Karpas-422 (cell line): ENCODE measurements at regions not wholly inside any gene's neighbourhood (a gene's known extent, or its start where the extent isn't known, plus 50 kb on each side); places are given as distances from the start of the nearest gene placed in this dataset.

Experiments
- DNase-seq: peaks from one replicate; pipeline ENCODE4 v3.0.0-alpha.2; 2015
- H2AFZ ChIP-seq: fragments of 200-600 bp; sonication (generic); 2 replicates; pipeline ENCODE4 v1.6.1; 2014; ENCODE audit warnings: antibody characterized with exemption, low read length, mixed read lengths
- H3K27ac ChIP-seq: fragments of 200-600 bp; sonication (generic); 2 replicates; pipeline ENCODE4 v1.5.1; 2014; ENCODE audit warnings: mild to moderate bottlenecking, low read length, moderate library complexity
- H3K27me3 ChIP-seq: fragments of 200-600 bp; sonication (generic); 2 replicates; pipeline ENCODE4 v1.6.1; 2014; ENCODE audit warnings: low read length, mixed read lengths
- H3K36me3 ChIP-seq: fragments of 200-600 bp; sonication (generic); 2 replicates; pipeline ENCODE4 v1.6.1; 2014; ENCODE audit warnings: low read length, mixed read lengths; ENCODE audit not compliant: insufficient read depth
- H3K4me1 ChIP-seq: fragments of 200-600 bp; sonication (generic); 2 replicates; pipeline ENCODE4 v1.6.1; 2014; ENCODE audit warnings: mild to moderate bottlenecking, low read length, mixed read lengths
- H3K4me2 ChIP-seq: fragments of 200-600 bp; sonication (generic); 2 replicates; pipeline ENCODE4 v1.6.1; 2014; ENCODE audit warnings: low read length, low read depth, mild to moderate bottlenecking; ENCODE audit not compliant: poor library complexity, severe bottlenecking
- H3K4me3 ChIP-seq: fragments of 200-600 bp; sonication (generic); 2 replicates; pipeline ENCODE4 v1.5.1; 2014; ENCODE audit warnings: mild to moderate bottlenecking, antibody characterized with exemption, low read length, mixed read lengths
- H3K79me2 ChIP-seq: fragments of 200-600 bp; sonication (generic); 2 replicates; pipeline ENCODE4 v1.6.1; 2014; ENCODE audit warnings: mild to moderate bottlenecking, low read length, mixed read lengths
- H3K9ac ChIP-seq: fragments of 200-600 bp; sonication (generic); 2 replicates; pipeline ENCODE4 v1.6.0; 2014; ENCODE audit warnings: low read length
- H3K9me2 ChIP-seq: fragments of 200-600 bp; sonication (generic), shearing (Covaris generic); replicated peaks from 2 replicates; pipeline ENCODE4 v1.6.0; 2014; ENCODE audit warnings: mild to moderate bottlenecking, low read length, moderate library complexity; ENCODE audit not compliant: insufficient read depth
- H3K9me3 ChIP-seq: fragments of 300-700, 200-600 bp; sonication (generic); 2 replicates; pipeline ENCODE4 v1.6.1; 2014; ENCODE audit warnings: low read length, mixed read lengths
- H4K20me1 ChIP-seq: fragments of 200-600 bp; sonication (generic); 2 replicates; pipeline ENCODE4 v1.6.1; 2014; ENCODE audit warnings: mild to moderate bottlenecking, antibody characterized with exemption, low read length, low read depth; ENCODE audit not compliant: insufficient read depth

GRCh38 chr5:167582886-167583285, 708.6 kb upstream of the WWC1 start:
- no peaks in the 10 kb centered on the region for H4K20me1 ChIP-seq
- H3K9me2 ChIP-seq, result no peaks in the 10 kb centered on the region
- H3K79me2 ChIP-seq, result no peaks in the 10 kb centered on the region
- no peak overlapping the region for H3K4me3 ChIP-seq
- no peak overlapping the region for H2AFZ ChIP-seq
- no peaks in the 10 kb centered on the region for H3K27me3 ChIP-seq
- H3K4me1 ChIP-seq, result no peaks in the 10 kb centered on the region
- no peak overlapping the region for H3K4me2 ChIP-seq
- no peak overlapping the region for H3K27ac ChIP-seq
- no peak overlapping the region for H3K9ac ChIP-seq
- no peak for DNase-seq
- H3K36me3 ChIP-seq, result no peaks in the 10 kb centered on the region
- no peaks in the 10 kb centered on the region for H3K9me3 ChIP-seq

DNA sequence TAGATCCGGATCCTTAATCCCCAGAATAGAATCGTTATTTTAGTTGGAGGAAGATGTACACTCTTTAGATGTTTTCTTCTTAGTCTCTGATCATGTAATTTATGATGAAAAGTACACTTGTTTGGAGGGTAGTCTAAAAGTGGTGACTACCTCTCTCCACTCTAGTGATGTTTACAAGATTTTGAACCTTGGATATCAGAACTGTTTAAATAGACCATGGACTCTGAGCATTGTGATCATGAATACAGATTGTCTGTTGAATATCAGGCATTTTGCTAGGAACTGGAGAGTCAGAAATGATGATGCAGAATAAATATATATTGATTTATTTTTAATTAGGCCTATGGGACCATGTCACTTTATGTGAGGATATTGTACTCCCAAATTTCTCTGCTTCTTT, 706.3 kb upstream of the WWC1 start:
- Histone ChIP-seq H3K79me2 (no peaks in the 10 kb centered on the region), H4K20me1 (no peaks in the 10 kb centered on the region), H3K4me3 (no peak overlapping the region), H3K4me2 (no peak overlapping the region), H3K4me1 (no peaks in the 10 kb centered on the region), H3K27me3 (0 out of 2 replicates have a peak, but pooled peaks cover 2% of the 10 kb centered on the region), H3K9me3 (no peaks in the 10 kb centered on the region), H3K27ac (no peak overlapping the region), H2AFZ (no peak overlapping the region), H3K9me2 (no peaks in the 10 kb centered on the region), H3K9ac (no peak overlapping the region), H3K36me3 (no peaks in the 10 kb centered on the region)
- DNase-seq, result no peak

DNA sequence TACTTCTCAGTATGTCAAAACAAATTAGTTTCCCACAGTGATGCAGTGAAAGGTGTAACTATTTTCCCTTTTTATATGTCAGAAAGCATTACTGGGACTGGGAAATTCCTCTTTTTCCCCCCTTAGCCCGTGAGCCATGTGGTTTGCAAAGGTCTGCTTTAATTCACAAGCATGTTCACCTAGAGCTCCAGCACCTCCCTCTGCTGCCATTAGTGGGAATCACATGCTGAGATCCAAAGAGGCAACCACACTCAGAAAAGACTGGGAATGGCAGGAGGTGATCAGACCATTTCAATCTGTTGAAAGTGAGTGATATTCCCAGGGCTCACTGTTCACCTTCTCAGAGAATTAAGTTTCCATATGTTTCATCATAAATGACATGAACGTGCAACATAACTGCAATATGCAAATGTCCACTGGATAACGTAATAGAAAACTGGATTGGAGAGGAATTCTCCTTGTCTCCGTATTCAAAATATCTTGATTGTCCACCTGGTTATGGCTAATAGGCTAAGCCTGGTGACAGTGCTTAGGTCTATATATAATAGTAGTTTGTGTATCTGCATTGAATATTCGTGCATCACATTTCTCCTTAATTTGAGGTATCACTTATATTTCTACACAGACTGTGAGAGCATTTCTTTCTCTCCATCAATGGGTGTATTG, 703.5 kb upstream of the WWC1 start:
- H3K36me3 ChIP-seq, result no peaks in the 10 kb centered on the region
- H3K27ac ChIP-seq, result no peak overlapping the region
- no peak overlapping the region for H3K9ac ChIP-seq
- H3K9me3 ChIP-seq, result no peaks in the 10 kb centered on the region
- H3K4me2 ChIP-seq, result no peak overlapping the region
- no peak for DNase-seq
- no peaks in the 10 kb centered on the region for H3K4me1 ChIP-seq
- no peaks in the 10 kb centered on the region for H3K79me2 ChIP-seq
- H2AFZ ChIP-seq, result no peak overlapping the region
- no peaks in the 10 kb centered on the region for H4K20me1 ChIP-seq
- no peak overlapping the region for H3K4me3 ChIP-seq
- 0 out of 2 replicates have a peak, but pooled peaks cover 4% of the 10 kb centered on the region for H3K27me3 ChIP-seq
- no peaks in the 10 kb centered on the region for H3K9me2 ChIP-seq

DNA sequence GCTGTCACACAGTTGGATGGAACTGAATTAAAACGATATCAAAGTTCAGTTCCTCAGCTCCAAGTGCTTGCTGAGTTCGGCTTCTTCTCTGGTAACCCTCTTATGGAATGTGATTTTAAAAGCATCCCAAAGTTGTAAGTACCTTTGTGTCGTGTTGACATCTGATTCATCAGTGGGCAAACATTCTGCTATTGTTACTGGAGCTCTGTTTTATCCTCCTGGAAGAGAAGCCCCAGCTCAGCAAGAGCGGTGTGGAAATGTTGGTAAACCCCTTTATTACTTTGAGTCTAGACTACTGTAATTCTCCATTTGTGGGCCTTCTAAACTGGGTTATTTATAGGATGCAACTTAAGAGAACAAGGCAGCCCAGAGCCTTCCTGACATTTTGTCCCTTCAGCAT, 699.3 kb upstream of the WWC1 start:
- H3K27ac ChIP-seq, result no peak overlapping the region
- no peak overlapping the region for H3K4me3 ChIP-seq
- H3K9me2 ChIP-seq, result no peaks in the 10 kb centered on the region
- H3K9ac ChIP-seq, result no peak overlapping the region
- H2AFZ ChIP-seq, result no peak overlapping the region
- H3K36me3 ChIP-seq, result no peaks in the 10 kb centered on the region
- no peaks in the 10 kb centered on the region for H3K9me3 ChIP-seq
- H3K79me2 ChIP-seq, result no peaks in the 10 kb centered on the region
- no peak overlapping the region for H3K4me2 ChIP-seq
- no peaks in the 10 kb centered on the region for H3K4me1 ChIP-seq
- H4K20me1 ChIP-seq, result no peaks in the 10 kb centered on the region
- H3K27me3 ChIP-seq, result 0 out of 2 replicates have a peak, but pooled peaks cover 4% of the 10 kb centered on the region
- no peak for DNase-seq

- H2AFZ ChIP-seq, result no peak overlapping the region
- no peak overlapping the region for H3K4me2 ChIP-seq
- H3K9me3 ChIP-seq, result no peaks in the 10 kb centered on the region
- no peak overlapping the region for H3K4me3 ChIP-seq
- H3K27ac ChIP-seq, result no peak overlapping the region
- no peak overlapping the region for H3K9ac ChIP-seq
- no peaks in the 10 kb centered on the region for H3K79me2 ChIP-seq
- no peak for DNase-seq
- H4K20me1 ChIP-seq, result no peaks in the 10 kb centered on the region
- 0 out of 2 replicates have a peak, but pooled peaks cover 2% of the 10 kb centered on the region for H3K27me3 ChIP-seq
- H3K4me1 ChIP-seq, result no peaks in the 10 kb centered on the region
- H3K9me2 ChIP-seq, result no peaks in the 10 kb centered on the region
- no peaks in the 10 kb centered on the region for H3K36me3 ChIP-seq
Observed at GRCh38 chr5:167593329-167594060, 698.0 kb upstream of the WWC1 start.

DNA sequence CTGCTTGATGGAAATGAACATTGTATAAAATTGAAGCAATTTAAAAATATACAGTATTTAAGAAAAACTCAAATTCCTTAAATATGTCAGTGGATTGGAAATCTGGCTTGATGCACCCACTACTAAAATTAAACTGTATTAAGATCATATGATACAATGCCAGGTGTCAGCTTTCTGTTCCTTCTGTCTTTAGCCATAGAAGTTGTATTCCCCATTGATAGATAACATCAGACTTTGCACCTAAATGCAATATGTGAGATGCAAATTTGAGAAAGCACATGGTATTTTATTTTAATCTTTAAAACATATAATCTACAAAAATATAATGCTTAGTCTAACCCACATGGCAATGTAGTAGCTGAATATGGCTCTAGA, 697.4 kb upstream of the WWC1 start:
- H3K79me2 ChIP-seq, result no peaks in the 10 kb centered on the region
- H4K20me1 ChIP-seq, result no peaks in the 10 kb centered on the region
- no peak overlapping the region for H3K4me2 ChIP-seq
- H3K27me3 ChIP-seq, result 0 out of 2 replicates have a peak, but pooled peaks cover 2% of the 10 kb centered on the region
- H3K27ac ChIP-seq, result no peak overlapping the region
- no peaks in the 10 kb centered on the region for H3K9me2 ChIP-seq
- no peak overlapping the region for H2AFZ ChIP-seq
- H3K4me3 ChIP-seq, result no peak overlapping the region
- H3K36me3 ChIP-seq, result no peaks in the 10 kb centered on the region
- no peaks in the 10 kb centered on the region for H3K9me3 ChIP-seq
- no peak for DNase-seq
- no peaks in the 10 kb centered on the region for H3K4me1 ChIP-seq
- H3K9ac ChIP-seq, result no peak overlapping the region

DNA sequence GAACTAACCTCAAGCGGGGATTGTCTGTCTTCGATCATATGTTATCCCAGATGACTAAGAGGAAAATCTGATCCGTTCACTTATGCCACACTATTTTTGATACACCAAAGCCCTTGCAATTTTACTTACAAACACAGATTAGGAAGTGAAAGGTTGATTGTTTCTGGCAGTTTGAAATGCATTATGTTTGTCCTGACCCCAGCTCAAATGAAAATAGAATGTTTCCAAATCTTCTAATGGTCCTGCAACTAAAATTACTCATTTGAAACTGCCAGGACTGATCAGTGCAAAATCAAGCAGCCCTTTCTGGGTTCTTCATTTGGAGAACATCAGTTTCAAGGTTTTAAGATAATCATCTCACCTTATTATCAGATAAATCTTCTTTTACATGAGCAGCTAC, 696.7 kb upstream of the WWC1 start:
- Histone ChIP-seq H3K36me3 (no peaks in the 10 kb centered on the region), H3K9me2 (no peaks in the 10 kb centered on the region), H3K4me3 (no peak overlapping the region), H2AFZ (no peak overlapping the region), H3K4me1 (no peaks in the 10 kb centered on the region), H3K27me3 (0 out of 2 replicates have a peak, but pooled peaks cover 2% of the 10 kb centered on the region), H3K9ac (no peak overlapping the region), H4K20me1 (no peaks in the 10 kb centered on the region), H3K27ac (no peak overlapping the region), H3K79me2 (no peaks in the 10 kb centered on the region), H3K9me3 (no peaks in the 10 kb centered on the region), H3K4me2 (no peak overlapping the region)
- no peak for DNase-seq

- no peaks in the 10 kb centered on the region for H3K79me2 ChIP-seq
- H4K20me1 ChIP-seq, result no peaks in the 10 kb centered on the region
- H2AFZ ChIP-seq, result no peak overlapping the region
- no peak for DNase-seq
- no peak overlapping the region for H3K4me2 ChIP-seq
- no peaks in the 10 kb centered on the region for H3K4me1 ChIP-seq
- no peaks in the 10 kb centered on the region for H3K9me2 ChIP-seq
- H3K9me3 ChIP-seq, result no peaks in the 10 kb centered on the region
- H3K36me3 ChIP-seq, result no peaks in the 10 kb centered on the region
- H3K27me3 ChIP-seq, result 0 out of 2 replicates have a peak, but pooled peaks cover 2% of the 10 kb centered on the region
- H3K27ac ChIP-seq, result no peak overlapping the region
- H3K9ac ChIP-seq, result no peak overlapping the region
- H3K4me3 ChIP-seq, result no peak overlapping the region
Observed at GRCh38 chr5:167595196-167595595, 696.2 kb upstream of the WWC1 start.
